ENCODE measurements at regions not wholly inside any gene's neighbourhood (a gene's known extent, or its start where the extent isn't known, plus 50 kb on each side); places are given as distances from the start of the nearest gene placed in this dataset.

DNA sequence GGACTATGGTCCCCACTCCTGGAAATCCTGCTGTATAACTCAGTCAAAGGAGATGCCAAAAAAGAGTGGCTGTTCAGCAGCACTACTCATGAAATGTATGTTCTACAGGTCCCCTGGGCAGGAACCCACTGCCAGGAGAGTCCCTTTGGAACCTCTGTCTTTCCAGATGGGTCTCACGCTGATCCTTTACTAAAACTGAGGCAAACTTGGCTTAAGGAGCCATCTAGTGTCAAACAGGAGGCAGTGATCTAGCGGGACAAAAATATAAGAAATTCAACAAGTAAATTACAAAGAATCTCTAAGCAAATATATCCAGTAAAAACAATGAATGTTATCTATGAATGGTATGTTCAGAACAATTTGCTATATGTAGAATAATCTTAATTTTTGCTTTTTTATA, 80.5 kb upstream of the PRMT6 start:
- TF ChIP-seq JUN (IDR thresholded peaks at IDR 0.05; ENCODE audit: borderline replicate concordance, insufficient read depth, insufficient read length, low read depth) (no peak), POLR2A (IDR thresholded peaks at IDR 0.05; ENCODE audit: low read depth, low read length) (no peak), EZH2 (IDR thresholded peaks at IDR 0.05; ENCODE audit: borderline replicate concordance, low read depth, low read length, severe bottlenecking) (no peak), FOS (IDR thresholded peaks at IDR 0.05; ENCODE audit: borderline replicate concordance, insufficient read depth, low read length) (no peak), GATA2 (IDR thresholded peaks at IDR 0.05; ENCODE audit: insufficient read depth, insufficient read length, low read depth, low read length) (no peak), MYC (IDR thresholded peaks at IDR 0.05; ENCODE audit: low read depth, low read length) (no peak), POLR2AphosphoS5 (IDR thresholded peaks at IDR 0.05; ENCODE audit: insufficient read depth, low read depth, low read length) (no peak)
- TF ChIP-seq, protein P1, sequence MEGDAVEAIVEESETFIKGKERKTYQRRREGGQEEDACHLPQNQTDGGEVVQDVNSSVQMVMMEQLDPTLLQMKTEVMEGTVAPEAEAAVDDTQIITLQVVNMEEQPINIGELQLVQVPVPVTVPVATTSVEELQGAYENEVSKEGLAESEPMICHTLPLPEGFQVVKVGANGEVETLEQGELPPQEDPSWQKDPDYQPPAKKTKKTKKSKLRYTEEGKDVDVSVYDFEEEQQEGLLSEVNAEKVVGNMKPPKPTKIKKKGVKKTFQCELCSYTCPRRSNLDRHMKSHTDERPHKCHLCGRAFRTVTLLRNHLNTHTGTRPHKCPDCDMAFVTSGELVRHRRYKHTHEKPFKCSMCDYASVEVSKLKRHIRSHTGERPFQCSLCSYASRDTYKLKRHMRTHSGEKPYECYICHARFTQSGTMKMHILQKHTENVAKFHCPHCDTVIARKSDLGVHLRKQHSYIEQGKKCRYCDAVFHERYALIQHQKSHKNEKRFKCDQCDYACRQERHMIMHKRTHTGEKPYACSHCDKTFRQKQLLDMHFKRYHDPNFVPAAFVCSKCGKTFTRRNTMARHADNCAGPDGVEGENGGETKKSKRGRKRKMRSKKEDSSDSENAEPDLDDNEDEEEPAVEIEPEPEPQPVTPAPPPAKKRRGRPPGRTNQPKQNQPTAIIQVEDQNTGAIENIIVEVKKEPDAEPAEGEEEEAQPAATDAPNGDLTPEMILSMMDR (IDR thresholded peaks at IDR 0.05; ENCODE audit: extremely low read depth in 1 of 2, insufficient read depth in 1 of 2, low read depth in 1 of 2, low read length in 2 of 2): no peak
- TF ChIP-seq, protein P2, sequence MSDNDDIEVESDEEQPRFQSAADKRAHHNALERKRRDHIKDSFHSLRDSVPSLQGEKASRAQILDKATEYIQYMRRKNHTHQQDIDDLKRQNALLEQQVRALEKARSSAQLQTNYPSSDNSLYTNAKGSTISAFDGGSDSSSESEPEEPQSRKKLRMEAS (IDR thresholded peaks at IDR 0.05; ENCODE audit: insufficient read depth, insufficient read length): no peak
- Histone ChIP-seq H3K36me3 (ENCODE audit: control insufficient read depth in 2 of 2, extremely low read depth in 1 of 2, insufficient read depth in 2 of 2, low read length in 2 of 2) (no peaks in the 10 kb centered on the region), H2AFZ (ENCODE audit: low read depth, low read length) (no peak overlapping the region), H3K9ac (replicated peaks; ENCODE audit: extremely low read depth, insufficient read depth, low read length) (no peak overlapping the region), H3K79me2 (ENCODE audit: control insufficient read depth, insufficient read depth, low read length) (no peaks in the 10 kb centered on the region), H3K27ac (ENCODE audit: insufficient read depth, low read depth, low read length) (no peak overlapping the region), H3K4me1 (ENCODE audit: control insufficient read depth, extremely low read depth, insufficient read depth, low read length) (no peaks in the 10 kb centered on the region), H3K9me3 (replicated peaks; ENCODE audit: control insufficient read depth, insufficient read depth, low read length) (no peaks in the 10 kb centered on the region), H4K20me1 (replicated peaks; ENCODE audit: control insufficient read depth, extremely low read depth, insufficient read depth, low read length) (no peaks in the 10 kb centered on the region), H3K9me1 (replicated peaks; ENCODE audit: control insufficient read depth, extremely low read depth, insufficient read depth, low read length) (no peaks in the 10 kb centered on the region), H3K4me3 (replicated peaks in 1 of 3; ENCODE audit: insufficient read depth in 1 of 3, low read depth in 1 of 3, low read length in 3 of 3) (no peak overlapping the region), H3K27me3 (ENCODE audit: control insufficient read depth in 2 of 2, insufficient read depth in 2 of 2, low read length in 2 of 2) (no peaks in the 10 kb centered on the region), H3K4me2 (ENCODE audit: insufficient read depth, low read length) (no peak overlapping the region)
- no peak for FAIRE-seq
- no peak for DNase-seq (ENCODE audit: low read depth, low spot score)
- BruUV-seq (replicated peaks): no TSS peak
- ChIA-PET CTCF (no interaction called here), POLR2A (no interaction called here)
- dilution Hi-C loops (cut with MboI; ENCODE audit: extremely low pct_ligation_motif_present, low sequenced_read_pairs) (no loop called here), intact Hi-C loops (cut with micrococcal nuclease) (no loop called here)

All from endothelial cell of umbilical vein (primary cell).